HepG2 (cell line): ENCODE measurements at regions not wholly inside any gene's neighbourhood (a gene's known extent, or its start where the extent isn't known, plus 50 kb on each side); places are given as distances from the start of the nearest gene placed in this dataset.
A peak's percentile ranks its signal among the peaks of the same experiment; 100 is the strongest.

Source experiments
- ATAC-seq: fragments of 200-7000 bp; cut with Tn5 transposase; 3 replicates; pipeline ENCODE4 v1.9.1; 2020; ENCODE audit warnings: mild to moderate bottlenecking, moderate library complexity
- BruUV-seq: library from RNA; stranded (reverse); fragments of 400-500 nt; replicated peaks from 2 replicates; lab custom pipeline; 2021; lab: Mats Ljungman, UMichigan
- CTCF ChIA-PET: fragments of 300-600 bp; formaldehyde crosslinking; extraction: SDS; loops from one replicate; lab custom pipeline; 2021; ENCODE audit warnings: low total read pairs, inconsistent platforms, low intra/inter-chr PET ratio; lab: Yijun Ruan, JAX
- POLR2A ChIA-PET: fragments of 350-600 bp; sonication (Branson Sonifier 250); formaldehyde crosslinking; loops from one replicate; lab custom pipeline; 2020; ENCODE audit warnings: antibody characterized with exemption, inconsistent platforms; lab: Yijun Ruan, JAX
- DNase-seq: peaks from one replicate; pipeline ENCODE4 v3.0.0-alpha.2; 2015; ENCODE audit warnings: low spot score
- FAIRE-seq: peaks from 3 replicates; lab custom pipeline; 2011; peaks lifted over from hg19 to GRCh38; lab: Jason Lieb, UNC
- H2AFZ ChIP-seq: one replicate; pipeline ENCODE4 v1.6.1; 2011; ENCODE audit warnings: low read length, inconsistent platforms
- H3K27ac ChIP-seq: fragments of 300-600 bp; 3 replicates; pipeline ENCODE4 v1.8.0; 2011; ENCODE audit warnings: mixed run types, mild to moderate bottlenecking, mixed read lengths, low read length, inconsistent platforms; ENCODE audit not compliant: insufficient read depth; ENCODE audit errors: extremely low read length
- H3K27me3 ChIP-seq, 2 experiments: fragments of 200-600 bp in 1 of 2; 2 replicates in 1 of 2; 3 replicates in 1 of 2; pipeline versions ENCODE4 v1.6.0 to v1.8.0; 2011; ENCODE audit warnings: low read length in 2 of 2, mild to moderate bottlenecking in 2 of 2, moderate library complexity in 2 of 2, inconsistent platforms in 1 of 2; ENCODE audit not compliant: insufficient read depth in 2 of 2, control insufficient read depth in 1 of 2
- H3K36me3 ChIP-seq, 2 experiments: fragments of 200-600 bp in 1 of 2; replicated peaks in 1 of 2; 2 replicates in 1 of 2; 3 replicates in 1 of 2; pipeline versions ENCODE4 v1.5.1 to v1.8.0; 2011; ENCODE audit warnings: low read length in 2 of 2, inconsistent platforms in 1 of 2; ENCODE audit not compliant: insufficient read depth in 2 of 2, control insufficient read depth in 1 of 2
- H3K4me1 ChIP-seq: 2 replicates; pipeline ENCODE4 v1.5.1; 2012; ENCODE audit warnings: low read length, inconsistent platforms; ENCODE audit not compliant: insufficient read depth
- H3K4me2 ChIP-seq: 2 replicates; pipeline ENCODE4 v1.6.0; 2011; ENCODE audit warnings: low read depth, low read length, inconsistent platforms
- H3K4me3 ChIP-seq, 3 experiments: fragments of 200-600 bp in 1 of 3; sonication (generic), shearing (Covaris generic) in 1 of 3; replicated peaks in 1 of 3; 2 replicates each; pipeline ENCODE4 v1.5.1; 2011 to 2016; ENCODE audit warnings: low read length in 3 of 3, inconsistent platforms in 2 of 3, low read depth in 2 of 3, mild to moderate bottlenecking in 2 of 3, control low read depth in 1 of 3, mixed read lengths in 1 of 3; ENCODE audit not compliant: insufficient read depth in 1 of 3
- H3K79me2 ChIP-seq: one replicate; pipeline ENCODE4 v1.6.1; 2011; ENCODE audit warnings: low read length, inconsistent platforms; ENCODE audit not compliant: insufficient read depth
- H3K9ac ChIP-seq: 2 replicates; pipeline ENCODE4 v1.6.0; 2011; ENCODE audit warnings: mild to moderate bottlenecking, low read depth, low read length, inconsistent platforms; ENCODE audit not compliant: insufficient read depth
- H3K9me3 ChIP-seq: 2 replicates; pipeline ENCODE4 v1.5.1; 2012; ENCODE audit warnings: mild to moderate bottlenecking, low read length
- H4K20me1 ChIP-seq: 2 replicates; pipeline ENCODE4 v1.6.0; 2011; ENCODE audit warnings: inconsistent platforms, mild to moderate bottlenecking, low read length, moderate library complexity; ENCODE audit not compliant: insufficient read depth
- CEBPB ChIP-seq: IDR thresholded peaks from 2 replicates; pipeline ENCODE4 v1.6.1; 2011; ENCODE audit warnings: low read depth, low read length, improper control_type of control experiment, borderline replicate concordance
- HNRNPK ChIP-seq: fragments of 200-400 bp; formaldehyde crosslinking; IDR thresholded peaks from 2 replicates; pipeline ENCODE4 v1.6.1; 2018; ENCODE audit warnings: low read length, low read depth, moderate library complexity, mild to moderate bottlenecking; ENCODE audit not compliant: poor library complexity, severe bottlenecking
- MAFF ChIP-seq: IDR thresholded peaks from 2 replicates; pipeline ENCODE4 v1.6.1; 2011; ENCODE audit warnings: low read depth, low read length, improper control_type of control experiment
- MAFK ChIP-seq, 2 experiments: IDR thresholded peaks in 1 of 2; conservative IDR thresholded peaks in 1 of 2; 2 replicates each; pipeline ENCODE4 v1.6.1; 2011; ENCODE audit warnings: improper control_type of control experiment in 2 of 2, low read length in 2 of 2
- PPARG ChIP-seq: conservative IDR thresholded peaks from 2 replicates; pipeline ENCODE4 v1.6.1; 2016; ENCODE audit warnings: missing biosample characterization, missing genetic modification reagents
- RXRB ChIP-seq: IDR thresholded peaks from 2 replicates; pipeline ENCODE4 v1.6.1; 2016; ENCODE audit warnings: borderline replicate concordance, missing genetic modification reagents, missing compliant biosample characterization
- ZNF34 ChIP-seq: sonication (generic); formaldehyde crosslinking; IDR thresholded peaks from 2 replicates; pipeline ENCODE4 v1.4.0; 2020; ENCODE audit warnings: mild to moderate bottlenecking, missing genetic modification reagents, borderline replicate concordance
- WGBS: methylation state at CpG from one replicate; pipeline ENCODE4 v1.1.6; 2017; ENCODE audit warnings: low lambda C conversion rate; 5-methylcytosine and 5-hydroxymethylcytosine counted together
- in situ Hi-C: cut with HindIII; loops from 2 replicates; pipeline ENCODE4 v1.10.0; 2017; ENCODE audit warnings: low pct_unique_long_range_greater_than_20kb; ENCODE audit not compliant: extremely low pct_ligation_motif_present
- intact Hi-C: fragments of 100-400 bp; cut with micrococcal nuclease; formaldehyde crosslinking; loops from one replicate; pipeline ENCODE4 v1.10.0; 2022; ENCODE audit not compliant: unreplicated experiment

DNA sequence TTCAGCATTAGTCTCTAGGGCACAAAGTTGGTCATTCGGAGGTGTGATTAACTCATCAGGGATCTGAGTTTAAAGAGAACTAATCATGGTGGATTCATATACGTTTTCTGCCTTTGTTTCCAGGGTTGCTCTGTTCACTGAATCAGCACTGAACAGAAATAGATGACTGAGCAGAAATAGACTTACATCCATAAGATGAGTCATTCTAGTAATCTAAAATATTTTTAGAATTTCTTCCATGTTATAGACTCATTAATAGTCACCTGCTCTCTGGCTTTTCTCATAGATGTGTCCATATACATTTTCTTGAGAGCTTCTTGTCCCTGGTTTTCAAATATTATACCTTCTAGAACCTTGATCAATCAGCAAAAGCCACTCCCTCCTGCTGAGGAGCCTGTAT lies 837.6 kb upstream of the DPPA4 start:
- no peak for FAIRE-seq
- H3K4me1 ChIP-seq: no peaks in the 10 kb centered on the region
- H3K9ac ChIP-seq: no peak overlapping the region
- in situ Hi-C loops (no loop called here), intact Hi-C loops (no loop called here)
- no peak for DNase-seq
- ChIA-PET CTCF (no interaction called here), POLR2A (no interaction called here)
- no peak overlapping the region for H2AFZ ChIP-seq
- no peak overlapping the region for H3K4me2 ChIP-seq
- H3K27me3 ChIP-seq: no peaks in the 10 kb centered on the region; a peak in 1 of 5 replicates
- H3K79me2 ChIP-seq: no peaks in the 10 kb centered on the region
- no peaks in the 10 kb centered on the region for H3K36me3 ChIP-seq
- TF ChIP-seq ZNF34 (CRISPR knock-in tag): no peak
- TF ChIP-seq MAFK (conservative IDR thresholded peaks at IDR 0.05 in 1 of 2, IDR thresholded peaks at IDR 0.05 in 1 of 2; ENCODE audit: low read length in 2 of 2): peak; percentile 40 to 65; a peak in 3 of 4 replicates
- TF ChIP-seq MAFF: peak; percentile 55
- H4K20me1 ChIP-seq: no peaks in the 10 kb centered on the region
- no TSS peak for BruUV-seq
- no peak overlapping the region for H3K4me3 ChIP-seq
- 0% methylated on average over 2 of the region's 2 CpGs for WGBS
- H3K9me3 ChIP-seq: no peaks in the 10 kb centered on the region
- H3K27ac ChIP-seq: no peak overlapping the region
- ATAC-seq: no peak

DNA sequence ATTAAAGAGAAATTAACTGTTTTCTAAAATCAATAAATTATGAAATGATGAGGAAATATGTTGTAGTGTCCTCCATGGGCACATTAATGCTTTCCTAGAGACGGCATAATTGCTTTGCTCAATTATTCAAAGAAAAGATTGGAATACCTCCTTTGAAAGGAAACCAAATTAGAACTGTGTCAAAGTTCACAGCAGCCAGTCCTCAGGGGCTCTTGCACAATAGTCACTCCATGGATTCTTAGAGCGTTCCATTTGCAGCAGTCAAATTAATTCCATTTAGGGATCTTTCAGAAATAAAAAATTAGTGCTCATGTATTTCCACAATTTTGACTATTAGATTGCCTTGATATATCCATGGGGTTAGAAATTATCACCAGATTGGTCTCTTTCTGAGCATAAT lies 841.6 kb upstream of the DPPA4 start:
- ATAC-seq: no peak
- no TSS peak for BruUV-seq
- no peaks in the 10 kb centered on the region for H3K4me1 ChIP-seq

More for the DNA sequence above, 841.6 kb upstream of the DPPA4 start:
- H3K27me3 ChIP-seq: no peaks in the 10 kb centered on the region; a peak in 1 of 5 replicates
- WGBS: 0% methylated on average over 2 of the region's 2 CpGs
- no peaks in the 10 kb centered on the region for H4K20me1 ChIP-seq
- peak; percentile 77 for TF ChIP-seq CEBPB
- 0 out of 2 replicates have a peak, but pooled peaks have one; percentile 31 for TF ChIP-seq PPARG (CRISPR knock-in tag)
- no peak for TF ChIP-seq HNRNPK
- TF ChIP-seq RXRB: 0 out of 2 replicates have a peak, but pooled peaks have one; percentile 13
- no peak overlapping the region for H3K4me3 ChIP-seq
- no peak overlapping the region for H2AFZ ChIP-seq
- no peak overlapping the region for H3K4me2 ChIP-seq
- in situ Hi-C loops (no loop called here), intact Hi-C loops (no loop called here)
- no peak overlapping the region for H3K9ac ChIP-seq
- H3K9me3 ChIP-seq: no peaks in the 10 kb centered on the region
- H3K79me2 ChIP-seq: no peaks in the 10 kb centered on the region
- no peak overlapping the region for H3K27ac ChIP-seq
- DNase-seq (no peak), FAIRE-seq (no peak)
- POLR2A ChIA-PET: no interaction called here
- CTCF ChIA-PET: no interaction called here
- no peaks in the 10 kb centered on the region for H3K36me3 ChIP-seq
